Kidney epithelial cell (primary cell): ENCODE measurements at regions not wholly inside any gene's neighbourhood (a gene's known extent, or its start where the extent isn't known, plus 50 kb on each side); places are given as distances from the start of the nearest gene placed in this dataset.

ENCODE experiments used
- DNase-seq: peaks from one replicate; pipeline ENCODE4 v3.0.0-alpha.2; 2010; ENCODE audit warnings: low read depth
- H3K27me3 ChIP-seq: 2 replicates; pipeline ENCODE4 v1.6.0; 2011; ENCODE audit warnings: low read length; ENCODE audit not compliant: control insufficient read depth, insufficient read depth
- H3K36me3 ChIP-seq: 2 replicates; pipeline ENCODE4 v1.5.1; 2011; ENCODE audit warnings: low read length; ENCODE audit not compliant: control insufficient read depth, insufficient read depth
- H3K4me3 ChIP-seq: 2 replicates; pipeline ENCODE4 v1.5.1; 2011; ENCODE audit warnings: low read depth, mild to moderate bottlenecking, control low read depth, low read length
- TF ChIP-seq, protein P1 (sequence below): IDR thresholded peaks from 2 replicates; pipeline ENCODE4 v1.5.1; 2011; ENCODE audit warnings: mild to moderate bottlenecking, moderate library complexity, low read length, control low read depth, inconsistent platforms; ENCODE audit not compliant: insufficient read depth, poor library complexity, severe bottlenecking

DNA sequence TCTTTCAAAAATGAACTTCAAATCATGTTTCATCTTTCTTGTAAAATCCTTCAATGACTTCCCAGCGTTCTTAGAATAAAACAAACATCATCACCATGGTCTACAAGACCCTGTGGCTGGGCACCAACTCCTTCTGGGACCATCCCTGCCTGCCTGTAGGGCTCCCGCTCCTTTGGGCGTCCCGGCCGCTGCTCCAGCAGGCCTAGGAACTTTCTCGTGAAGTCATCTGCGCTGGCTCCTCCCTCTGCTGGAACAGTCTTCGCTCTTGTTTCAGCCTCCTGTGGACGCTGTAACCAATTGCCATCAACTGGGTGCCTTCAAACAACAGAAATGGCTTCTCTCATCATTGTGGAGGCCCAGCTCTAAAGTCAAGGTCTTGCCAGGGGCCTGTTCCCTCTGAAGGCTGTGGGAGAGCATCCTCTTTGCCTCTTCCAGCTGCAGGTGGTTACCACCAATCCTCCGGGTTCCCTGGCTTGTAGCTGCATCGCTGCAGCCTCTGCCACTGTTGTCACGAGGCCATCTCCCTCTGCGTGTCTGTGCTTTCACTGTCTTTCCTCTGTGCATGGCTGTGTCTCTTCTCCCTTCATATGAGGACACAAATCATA, 185.5 kb upstream of the SDK2 start:
- Histone ChIP-seq H3K4me3 (no peak overlapping the region), H3K27me3 (peaks cover 3% of the 10 kb centered on the region), H3K36me3 (no peaks in the 10 kb centered on the region)
- TF ChIP-seq, protein P1, sequence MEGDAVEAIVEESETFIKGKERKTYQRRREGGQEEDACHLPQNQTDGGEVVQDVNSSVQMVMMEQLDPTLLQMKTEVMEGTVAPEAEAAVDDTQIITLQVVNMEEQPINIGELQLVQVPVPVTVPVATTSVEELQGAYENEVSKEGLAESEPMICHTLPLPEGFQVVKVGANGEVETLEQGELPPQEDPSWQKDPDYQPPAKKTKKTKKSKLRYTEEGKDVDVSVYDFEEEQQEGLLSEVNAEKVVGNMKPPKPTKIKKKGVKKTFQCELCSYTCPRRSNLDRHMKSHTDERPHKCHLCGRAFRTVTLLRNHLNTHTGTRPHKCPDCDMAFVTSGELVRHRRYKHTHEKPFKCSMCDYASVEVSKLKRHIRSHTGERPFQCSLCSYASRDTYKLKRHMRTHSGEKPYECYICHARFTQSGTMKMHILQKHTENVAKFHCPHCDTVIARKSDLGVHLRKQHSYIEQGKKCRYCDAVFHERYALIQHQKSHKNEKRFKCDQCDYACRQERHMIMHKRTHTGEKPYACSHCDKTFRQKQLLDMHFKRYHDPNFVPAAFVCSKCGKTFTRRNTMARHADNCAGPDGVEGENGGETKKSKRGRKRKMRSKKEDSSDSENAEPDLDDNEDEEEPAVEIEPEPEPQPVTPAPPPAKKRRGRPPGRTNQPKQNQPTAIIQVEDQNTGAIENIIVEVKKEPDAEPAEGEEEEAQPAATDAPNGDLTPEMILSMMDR = no peak
- DNase-seq = no peak

DNA sequence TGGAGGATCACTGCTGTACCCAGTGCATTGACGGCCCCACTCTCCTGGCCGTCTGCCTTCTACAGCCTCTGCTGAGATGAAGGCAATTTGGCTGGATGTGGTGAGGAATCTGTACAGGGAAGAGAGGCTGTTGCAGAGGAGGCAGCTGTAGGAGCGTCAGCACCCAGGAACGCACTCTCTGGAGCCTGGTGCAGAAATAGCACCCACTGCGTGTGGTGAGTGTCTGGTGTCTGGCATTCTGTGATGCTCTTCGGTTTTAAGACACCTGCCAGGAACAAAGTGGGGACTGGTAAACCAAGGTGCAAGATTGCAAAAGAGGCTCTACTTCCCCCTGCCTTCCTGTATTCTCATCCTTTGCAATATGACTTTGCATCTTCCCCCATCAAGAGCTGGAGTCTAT, 187.5 kb upstream of the SDK2 start:
- no peak overlapping the region for H3K4me3 ChIP-seq
- DNase-seq = no peak
- H3K36me3 ChIP-seq = no peaks in the 10 kb centered on the region
- no peaks in the 10 kb centered on the region for H3K27me3 ChIP-seq
- TF ChIP-seq, protein P1 = no peak

DNA sequence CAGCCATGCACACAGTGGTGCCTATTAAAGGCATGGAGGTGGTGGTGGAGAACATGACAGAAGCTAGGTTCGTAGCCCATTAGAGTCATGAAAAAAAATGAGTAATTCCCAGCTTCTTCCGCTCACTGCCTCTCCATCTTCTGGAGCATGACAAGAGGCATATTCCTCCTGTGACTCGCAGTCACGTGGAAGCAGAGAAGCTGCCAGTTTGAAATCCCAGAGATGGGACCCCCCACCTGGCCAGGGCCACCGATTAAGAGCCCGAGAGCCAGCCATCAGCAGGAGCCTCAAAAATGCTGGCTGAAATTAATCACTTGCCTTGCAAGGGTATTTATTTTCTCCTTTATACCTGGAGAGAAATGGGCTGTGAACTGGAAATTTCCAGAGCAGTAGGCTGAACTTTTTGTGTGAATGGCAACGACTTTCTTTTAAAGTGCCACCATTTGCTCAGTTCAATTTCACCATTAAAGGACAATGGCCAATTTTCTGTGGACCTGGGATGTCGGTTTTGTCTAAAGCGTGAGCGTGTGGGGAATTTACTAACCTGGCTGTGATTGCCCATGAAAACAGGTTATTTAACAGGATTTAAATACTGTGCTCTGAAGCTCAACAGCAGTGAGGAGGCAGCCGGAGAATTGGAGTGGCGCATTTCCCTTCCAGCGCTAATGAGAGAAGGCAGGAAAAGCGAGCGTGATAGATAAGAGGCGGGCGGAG, 189.7 kb upstream of the SDK2 start:
- no peak overlapping the region for H3K4me3 ChIP-seq
- H3K27me3 ChIP-seq = no peaks in the 10 kb centered on the region
- TF ChIP-seq, protein P1 = no peak
- DNase-seq = no peak
- no peaks in the 10 kb centered on the region for H3K36me3 ChIP-seq

DNA sequence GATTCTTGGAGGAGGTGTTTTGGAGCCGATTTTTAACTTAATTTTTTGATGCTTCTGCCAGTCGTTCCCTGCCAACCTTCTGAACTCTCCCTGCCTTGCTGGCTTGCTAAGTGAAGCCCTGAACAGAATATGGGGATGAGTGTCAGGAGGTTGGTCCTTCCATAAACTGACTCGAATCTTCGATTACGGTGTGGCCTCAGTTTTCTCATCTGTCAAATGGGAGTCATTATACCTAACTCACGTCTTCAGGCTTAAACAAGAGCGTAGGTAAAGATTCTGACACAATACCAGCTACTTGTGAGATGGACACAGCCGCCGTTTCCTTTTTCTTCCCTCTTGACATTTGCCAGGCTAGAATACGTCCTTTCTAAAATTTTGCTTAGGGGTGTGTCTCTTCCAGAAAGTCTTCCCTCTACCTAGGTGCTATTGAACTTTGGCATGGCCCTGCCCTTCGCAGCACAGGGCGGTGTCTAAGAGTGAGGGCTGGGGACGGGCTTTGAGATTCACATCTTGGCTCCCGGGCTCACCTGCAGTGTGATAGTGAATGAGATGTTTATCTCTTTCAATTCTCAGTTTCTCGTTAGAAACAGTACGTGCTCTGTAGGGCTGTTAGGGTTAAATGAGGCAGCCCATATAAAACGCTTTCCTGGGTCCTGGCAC, 190.6 kb upstream of the SDK2 start:
- Histone ChIP-seq H3K36me3 (no peaks in the 10 kb centered on the region), H3K4me3 (no peak overlapping the region), H3K27me3 (no peaks in the 10 kb centered on the region)
- TF ChIP-seq, protein P1 = no peak
- no peak for DNase-seq

DNA sequence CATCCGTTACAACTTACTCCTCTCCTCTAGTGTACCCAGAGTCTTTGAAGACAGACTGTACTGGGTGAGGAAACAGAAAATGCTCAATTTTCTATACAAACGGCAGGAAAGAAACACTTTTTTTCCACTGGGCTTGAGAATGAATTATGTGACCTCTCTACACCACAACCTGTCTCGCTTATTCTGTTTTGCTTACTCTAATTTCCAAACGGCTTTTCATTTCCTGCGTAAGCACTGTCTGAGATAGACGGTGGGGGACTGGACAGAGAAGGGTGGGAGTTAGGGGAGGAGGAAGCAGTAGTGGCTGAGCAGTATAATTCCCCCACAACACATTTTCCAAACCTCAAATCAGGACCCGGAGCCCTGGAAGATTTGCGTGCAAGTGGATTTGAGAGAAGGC, 191.4 kb upstream of the SDK2 start:
- Histone ChIP-seq H3K27me3 (no peaks in the 10 kb centered on the region), H3K36me3 (no peaks in the 10 kb centered on the region), H3K4me3 (no peak overlapping the region)
- no peak for DNase-seq
- TF ChIP-seq, protein P1 = no peak
